ENCODE measurements at regions not wholly inside any gene's neighbourhood (a gene's known extent, or its start where the extent isn't known, plus 50 kb on each side); places are given as distances from the start of the nearest gene placed in this dataset.

DNA sequence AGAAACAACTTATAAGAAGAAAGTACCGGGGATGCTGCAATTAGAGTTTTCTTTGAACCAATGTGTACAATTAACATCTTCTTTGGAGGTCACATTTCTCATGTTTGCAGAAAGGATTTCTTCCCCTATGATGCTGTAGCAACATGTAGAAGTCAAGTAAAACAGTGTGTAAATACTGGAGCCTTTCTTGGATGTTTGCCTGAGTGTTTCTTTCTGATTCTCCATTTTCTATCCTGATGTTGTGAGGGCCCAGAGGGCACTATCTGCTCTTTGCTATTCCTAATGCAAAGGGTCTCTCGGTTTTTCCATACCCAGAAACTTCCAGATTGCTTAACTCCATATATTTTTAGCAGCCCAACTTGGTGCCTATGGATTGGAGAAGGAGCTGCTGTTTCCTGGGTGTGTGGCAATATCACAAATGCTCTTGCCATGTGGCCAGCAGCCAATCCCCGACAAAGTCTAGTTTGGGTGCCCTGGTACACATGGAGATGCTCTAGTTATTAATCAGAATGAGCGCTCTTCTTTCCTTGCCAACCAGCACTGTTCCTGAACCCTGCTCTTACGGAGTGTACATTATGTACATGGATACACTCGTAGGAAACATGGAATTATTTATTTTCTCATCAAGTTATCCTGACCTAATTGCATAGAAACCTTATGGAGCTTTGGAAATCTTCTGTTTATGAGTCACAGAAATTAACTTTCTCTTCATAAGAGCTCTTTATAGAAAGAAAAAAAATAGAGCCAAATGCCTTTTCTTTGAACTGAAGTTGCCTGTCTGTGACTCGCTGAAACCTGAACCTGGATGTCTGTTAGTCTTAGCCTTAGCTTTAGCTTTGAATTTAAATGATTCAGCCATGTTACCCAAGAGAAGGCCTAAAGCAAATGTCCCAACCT, 67.0 kb upstream of the GPC4 start:
- TF ChIP-seq, protein P1, sequence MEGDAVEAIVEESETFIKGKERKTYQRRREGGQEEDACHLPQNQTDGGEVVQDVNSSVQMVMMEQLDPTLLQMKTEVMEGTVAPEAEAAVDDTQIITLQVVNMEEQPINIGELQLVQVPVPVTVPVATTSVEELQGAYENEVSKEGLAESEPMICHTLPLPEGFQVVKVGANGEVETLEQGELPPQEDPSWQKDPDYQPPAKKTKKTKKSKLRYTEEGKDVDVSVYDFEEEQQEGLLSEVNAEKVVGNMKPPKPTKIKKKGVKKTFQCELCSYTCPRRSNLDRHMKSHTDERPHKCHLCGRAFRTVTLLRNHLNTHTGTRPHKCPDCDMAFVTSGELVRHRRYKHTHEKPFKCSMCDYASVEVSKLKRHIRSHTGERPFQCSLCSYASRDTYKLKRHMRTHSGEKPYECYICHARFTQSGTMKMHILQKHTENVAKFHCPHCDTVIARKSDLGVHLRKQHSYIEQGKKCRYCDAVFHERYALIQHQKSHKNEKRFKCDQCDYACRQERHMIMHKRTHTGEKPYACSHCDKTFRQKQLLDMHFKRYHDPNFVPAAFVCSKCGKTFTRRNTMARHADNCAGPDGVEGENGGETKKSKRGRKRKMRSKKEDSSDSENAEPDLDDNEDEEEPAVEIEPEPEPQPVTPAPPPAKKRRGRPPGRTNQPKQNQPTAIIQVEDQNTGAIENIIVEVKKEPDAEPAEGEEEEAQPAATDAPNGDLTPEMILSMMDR (IDR thresholded peaks at IDR 0.05): no peak
- TF ChIP-seq POLR2A (IDR thresholded peaks at IDR 0.05) (no peak), EP300 (IDR thresholded peaks at IDR 0.05) (peak in 1 of 4 donors; percentile 43)
